ENCODE measurements at regions not wholly inside any gene's neighbourhood (a gene's known extent, or its start where the extent isn't known, plus 50 kb on each side); places are given as distances from the start of the nearest gene placed in this dataset.

DNA sequence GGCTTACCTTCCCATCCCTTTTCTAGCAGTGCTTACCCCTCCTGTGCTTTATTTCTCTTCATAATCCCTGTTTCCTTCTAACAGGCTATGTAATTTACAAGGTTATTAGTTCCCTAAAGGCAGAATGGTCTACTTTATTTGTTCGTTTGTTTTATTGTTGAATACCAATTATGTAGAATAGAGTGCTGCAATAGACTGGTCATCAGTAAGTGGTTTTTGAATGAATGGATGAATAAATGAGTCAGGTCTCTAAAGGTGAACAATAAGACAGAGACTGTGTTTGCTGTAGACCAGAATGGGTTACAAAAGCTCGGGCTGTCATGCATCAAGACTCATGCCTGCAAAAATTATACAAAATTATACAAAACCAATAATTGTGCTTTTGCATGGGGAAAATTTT lies 332.0 kb downstream of the IRS1 start:
- intact Hi-C loops (cut with DNase I) = no loop called here
- Histone ChIP-seq H3K27me3 (ENCODE audit: control insufficient read depth, insufficient read depth, low read length) (no peaks in the 10 kb centered on the region), H3K4me1 (ENCODE audit: control insufficient read depth in 2 of 3, insufficient read depth in 2 of 3, low read depth in 1 of 3, low read length in 3 of 3) (no peaks in the 10 kb centered on the region), H3K27ac (ENCODE audit: low read depth in 2 of 2, low read length in 2 of 2) (no peak overlapping the region), H3K9me3 (ENCODE audit: control insufficient read depth in 2 of 3, insufficient read depth in 1 of 3, low read length in 3 of 3) (no peaks in the 10 kb centered on the region), H3K9ac (ENCODE audit: low read length in 3 of 3) (no peak overlapping the region), H3K4me3 (ENCODE audit: low read length in 3 of 3) (no peak overlapping the region), H3K36me3 (ENCODE audit: control insufficient read depth in 2 of 3, insufficient read depth in 3 of 3, low read length in 3 of 3) (no peaks in the 10 kb centered on the region)
- DNase-seq = no peak
- FAIRE-seq = no peak
- TF ChIP-seq CTCF (IDR thresholded peaks at IDR 0.05; ENCODE audit: borderline replicate concordance, extremely low read depth, insufficient read depth) = no peak

DNA sequence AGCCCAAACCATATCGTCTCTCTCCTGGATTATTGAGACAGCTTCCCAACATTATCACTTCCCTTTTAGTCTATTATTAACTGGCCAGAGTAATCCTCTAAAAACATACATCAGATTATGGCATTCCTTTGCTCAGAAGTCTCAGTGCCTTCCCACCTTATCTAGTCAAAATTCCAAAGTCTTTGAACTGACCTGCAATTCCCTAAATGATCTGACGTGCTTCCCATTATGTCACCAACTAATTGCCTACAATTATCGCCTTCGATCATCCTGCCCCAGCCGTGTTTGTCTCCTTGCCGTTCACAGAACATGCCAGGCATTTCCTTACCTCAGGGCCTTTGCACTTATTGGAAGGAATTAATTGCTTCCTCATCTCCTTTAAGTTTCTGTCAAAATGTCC lies 332.4 kb downstream of the IRS1 start:
- Histone ChIP-seq H3K9me3 (ENCODE audit: control insufficient read depth in 2 of 3, insufficient read depth in 1 of 3, low read length in 3 of 3) (no peaks in the 10 kb centered on the region), H3K36me3 (ENCODE audit: control insufficient read depth in 2 of 3, insufficient read depth in 3 of 3, low read length in 3 of 3) (no peaks in the 10 kb centered on the region), H3K27ac (ENCODE audit: low read depth in 2 of 2, low read length in 2 of 2) (no peak overlapping the region), H3K4me1 (ENCODE audit: control insufficient read depth in 2 of 3, insufficient read depth in 2 of 3, low read depth in 1 of 3, low read length in 3 of 3) (no peaks in the 10 kb centered on the region), H3K27me3 (ENCODE audit: control insufficient read depth, insufficient read depth, low read length) (no peaks in the 10 kb centered on the region), H3K4me3 (ENCODE audit: low read length in 3 of 3) (no peak overlapping the region), H3K9ac (ENCODE audit: low read length in 3 of 3) (no peak overlapping the region)
- DNase-seq = no peak
- TF ChIP-seq CTCF (IDR thresholded peaks at IDR 0.05; ENCODE audit: borderline replicate concordance, extremely low read depth, insufficient read depth) = no peak
- FAIRE-seq = no peak
- intact Hi-C loops (cut with DNase I) = no loop called here

DNA sequence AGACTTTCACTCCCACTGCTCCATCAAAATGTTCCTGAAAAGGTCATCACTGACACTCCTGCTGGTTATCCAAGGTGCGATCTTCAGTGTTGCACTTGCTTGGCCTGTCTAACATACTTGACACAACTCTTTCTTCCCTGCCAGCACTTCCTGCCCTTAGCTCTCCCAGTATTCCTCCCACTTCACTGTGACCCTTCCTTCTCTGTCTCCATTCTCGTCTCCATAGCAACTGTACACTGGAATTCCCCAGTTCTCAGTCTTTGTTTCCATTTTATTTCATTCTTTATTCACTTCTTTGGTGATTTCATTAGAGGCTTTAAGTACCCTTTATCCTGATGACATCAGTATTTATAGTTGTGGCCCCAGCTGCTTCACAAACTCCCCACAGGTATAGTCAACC lies 333.0 kb downstream of the IRS1 start:
- Histone ChIP-seq H3K27me3 (ENCODE audit: control insufficient read depth, insufficient read depth, low read length) (no peaks in the 10 kb centered on the region), H3K36me3 (ENCODE audit: control insufficient read depth in 2 of 3, insufficient read depth in 3 of 3, low read length in 3 of 3) (no peaks in the 10 kb centered on the region), H3K9ac (ENCODE audit: low read length in 3 of 3) (no peak overlapping the region), H3K27ac (ENCODE audit: low read depth in 2 of 2, low read length in 2 of 2) (no peak overlapping the region), H3K4me3 (ENCODE audit: low read length in 3 of 3) (no peak overlapping the region), H3K9me3 (ENCODE audit: control insufficient read depth in 2 of 3, insufficient read depth in 1 of 3, low read length in 3 of 3) (no peaks in the 10 kb centered on the region), H3K4me1 (ENCODE audit: control insufficient read depth in 2 of 3, insufficient read depth in 2 of 3, low read depth in 1 of 3, low read length in 3 of 3) (no peaks in the 10 kb centered on the region)
- no peak for TF ChIP-seq CTCF (IDR thresholded peaks at IDR 0.05; ENCODE audit: borderline replicate concordance, extremely low read depth, insufficient read depth)
- FAIRE-seq = no peak
- intact Hi-C loops (cut with DNase I) = no loop called here
- DNase-seq = peak in 1 of 5 donors; percentile 24

- Histone ChIP-seq H3K4me3 (ENCODE audit: low read length in 3 of 3) (no peak overlapping the region), H3K27me3 (ENCODE audit: control insufficient read depth, insufficient read depth, low read length) (no peaks in the 10 kb centered on the region), H3K4me1 (ENCODE audit: control insufficient read depth in 2 of 3, insufficient read depth in 2 of 3, low read depth in 1 of 3, low read length in 3 of 3) (no peaks in the 10 kb centered on the region), H3K9ac (ENCODE audit: low read length in 3 of 3) (no peak overlapping the region), H3K27ac (ENCODE audit: low read depth in 2 of 2, low read length in 2 of 2) (peak overlapping the region in 1 of 2 donors; percentile 15), H3K36me3 (ENCODE audit: control insufficient read depth in 2 of 3, insufficient read depth in 3 of 3, low read length in 3 of 3) (no peaks in the 10 kb centered on the region), H3K9me3 (ENCODE audit: control insufficient read depth in 2 of 3, insufficient read depth in 1 of 3, low read length in 3 of 3) (no peaks in the 10 kb centered on the region)
- intact Hi-C loops (cut with DNase I) = no loop called here
- DNase-seq (no peak), FAIRE-seq (no peak)
- no peak for TF ChIP-seq CTCF (IDR thresholded peaks at IDR 0.05; ENCODE audit: borderline replicate concordance, extremely low read depth, insufficient read depth)
Observed at GRCh38 chr2:226466124-226466523, 333.5 kb downstream of the IRS1 start.
